NB4 (cell line): ENCODE measurements at regions not wholly inside any gene's neighbourhood (a gene's known extent, or its start where the extent isn't known, plus 50 kb on each side); places are given as distances from the start of the nearest gene placed in this dataset.

Experiments
- CTCF ChIP-seq: IDR thresholded peaks from one replicate; pipeline ENCODE4 v1.5.1; 2012; ENCODE audit warnings: low read depth, low read length
- MAX ChIP-seq: IDR thresholded peaks from 2 replicates; pipeline ENCODE4 v1.6.1; 2011; ENCODE audit warnings: low read depth, low read length
- MYC ChIP-seq: IDR thresholded peaks from 2 replicates; pipeline ENCODE4 v1.6.1; 2011; ENCODE audit warnings: low read depth, low read length
- POLR2A ChIP-seq: IDR thresholded peaks from 2 replicates; pipeline ENCODE4 v1.6.1; 2011; ENCODE audit warnings: mild to moderate bottlenecking; ENCODE audit not compliant: insufficient read length; ENCODE audit errors: extremely low read depth

GRCh38 chr4:27366104-27366823 is 505.6 kb downstream of the STIM2 start:
- TF ChIP-seq POLR2A (no peak), CTCF (no peak), MAX (no peak), MYC (no peak)
